ENCODE measurements at regions not wholly inside any gene's neighbourhood (a gene's known extent, or its start where the extent isn't known, plus 50 kb on each side); places are given as distances from the start of the nearest gene placed in this dataset.

GRCh38 chr3:103960819-103961218 is 1405.9 kb upstream of the ALCAM start:
- H3K4me3 ChIP-seq (ENCODE audit: low read length) = no peak overlapping the region
- TF ChIP-seq CTCF (IDR thresholded peaks at IDR 0.05; ENCODE audit: insufficient read depth, low read depth, low read length, missing control alignments) = no peak
- DNase-seq (ENCODE audit: low read depth) = no peak

GRCh38 chr3:103963599-103963998 is 1403.1 kb upstream of the ALCAM start:
- DNase-seq (ENCODE audit: low read depth) = no peak
- TF ChIP-seq CTCF (IDR thresholded peaks at IDR 0.05; ENCODE audit: insufficient read depth, low read depth, low read length, missing control alignments) = no peak
- no peak overlapping the region for H3K4me3 ChIP-seq (ENCODE audit: low read length)

- no peak for TF ChIP-seq CTCF (IDR thresholded peaks at IDR 0.05; ENCODE audit: insufficient read depth, low read depth, low read length, missing control alignments)
- DNase-seq (ENCODE audit: low read depth) = no peak
These were observed 1400.9 kb upstream of the ALCAM start for GRCh38 chr3:103965764-103966163.

GRCh38 chr3:103966749-103967148 is 1400.0 kb upstream of the ALCAM start:
- TF ChIP-seq CTCF (IDR thresholded peaks at IDR 0.05; ENCODE audit: insufficient read depth, low read depth, low read length, missing control alignments) = no peak
- DNase-seq (ENCODE audit: low read depth) = no peak
- H3K4me3 ChIP-seq (ENCODE audit: low read length) = no peak overlapping the region

More at GRCh38 chr3:103965764-103966163, 1400.9 kb upstream of the ALCAM start:
- H3K4me3 ChIP-seq (ENCODE audit: low read length) = no peak overlapping the region

- DNase-seq (ENCODE audit: low read depth) = no peak
- TF ChIP-seq CTCF (IDR thresholded peaks at IDR 0.05; ENCODE audit: insufficient read depth, low read depth, low read length, missing control alignments) = no peak
- no peak overlapping the region for H3K4me3 ChIP-seq (ENCODE audit: low read length)
These were observed 1398.6 kb upstream of the ALCAM start for GRCh38 chr3:103968131-103968530.

GRCh38 chr3:103968751-103969150 is 1398.0 kb upstream of the ALCAM start:
- no peak for DNase-seq (ENCODE audit: low read depth)
- H3K4me3 ChIP-seq (ENCODE audit: low read length) = no peak overlapping the region
- no peak for TF ChIP-seq CTCF (IDR thresholded peaks at IDR 0.05; ENCODE audit: insufficient read depth, low read depth, low read length, missing control alignments)

GRCh38 chr3:103976931-103977339 is 1389.8 kb upstream of the ALCAM start:
- H3K4me3 ChIP-seq (ENCODE audit: low read length) = no peak overlapping the region
- TF ChIP-seq CTCF (IDR thresholded peaks at IDR 0.05; ENCODE audit: insufficient read depth, low read depth, low read length, missing control alignments) = no peak
- peak; percentile 13 for DNase-seq (ENCODE audit: low read depth)
